Epithelial cell of esophagus (primary cell): ENCODE measurements at regions not wholly inside any gene's neighbourhood (a gene's known extent, or its start where the extent isn't known, plus 50 kb on each side); places are given as distances from the start of the nearest gene placed in this dataset.

Experiments used
- DNase-seq: peaks from one replicate; pipeline ENCODE4 v3.0.0; 2010; ENCODE audit warnings: low read depth
- H3K4me3 ChIP-seq: 2 replicates; pipeline ENCODE4 v1.5.1; 2011; ENCODE audit warnings: mild to moderate bottlenecking, low read length, control low read depth
- TF ChIP-seq, protein P1 (sequence below): IDR thresholded peaks from 2 replicates; pipeline ENCODE4 v1.5.1; 2011; ENCODE audit warnings: low read depth, mild to moderate bottlenecking, low read length, control low read depth, inconsistent platforms; ENCODE audit not compliant: insufficient read depth; ENCODE audit errors: missing control alignments

DNA sequence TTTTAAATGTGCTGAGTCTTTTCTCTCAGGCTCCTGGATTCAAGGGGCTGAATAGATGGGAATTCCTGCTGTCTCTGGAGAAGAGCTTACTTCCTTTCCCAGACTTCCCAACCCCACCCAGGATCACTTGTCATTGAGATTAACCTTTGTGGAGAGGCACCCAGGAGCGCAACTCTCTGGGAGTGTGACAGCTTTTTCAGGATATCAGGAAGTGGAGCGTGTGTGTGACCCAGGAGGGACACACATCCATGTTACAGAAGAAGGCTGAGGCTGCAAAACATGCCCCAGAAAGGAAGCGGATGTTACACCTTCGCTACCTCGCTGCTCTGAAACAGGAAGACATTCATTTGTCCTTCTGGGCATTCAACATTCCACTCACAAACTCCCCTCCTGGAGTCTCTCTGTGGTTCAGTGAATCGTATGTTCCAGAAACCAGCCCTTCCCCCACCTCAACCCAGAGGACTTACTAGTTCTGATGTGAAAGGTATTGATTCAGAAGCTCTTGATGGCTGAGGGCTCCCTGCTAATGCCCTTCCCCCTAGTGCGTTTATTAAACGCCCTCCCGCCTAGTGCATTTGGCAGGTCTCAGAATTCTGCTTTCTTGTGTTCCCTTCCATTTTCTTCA lies 523.9 kb downstream of the TNS1 start:
- DNase-seq = no peak

DNA sequence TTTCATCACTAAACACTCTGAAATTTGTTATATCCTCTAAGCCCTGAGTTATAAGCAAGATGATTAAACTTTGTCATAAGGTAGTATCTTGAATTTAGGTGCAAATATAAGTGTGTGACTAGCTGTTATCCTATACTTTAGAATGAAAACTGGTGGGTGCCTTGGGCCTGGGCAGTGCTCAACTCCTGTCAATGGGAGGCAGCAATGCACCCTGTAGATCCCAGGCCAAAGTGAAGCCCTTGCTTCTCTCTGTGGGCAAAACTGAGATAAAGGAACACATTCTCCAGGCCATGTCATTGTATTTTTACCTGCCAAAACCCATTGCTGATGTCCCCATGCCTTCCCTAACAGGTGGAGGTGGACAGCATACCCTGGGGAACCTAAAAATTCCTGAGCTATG lies 525.2 kb downstream of the TNS1 start:
- TF ChIP-seq, protein P1, sequence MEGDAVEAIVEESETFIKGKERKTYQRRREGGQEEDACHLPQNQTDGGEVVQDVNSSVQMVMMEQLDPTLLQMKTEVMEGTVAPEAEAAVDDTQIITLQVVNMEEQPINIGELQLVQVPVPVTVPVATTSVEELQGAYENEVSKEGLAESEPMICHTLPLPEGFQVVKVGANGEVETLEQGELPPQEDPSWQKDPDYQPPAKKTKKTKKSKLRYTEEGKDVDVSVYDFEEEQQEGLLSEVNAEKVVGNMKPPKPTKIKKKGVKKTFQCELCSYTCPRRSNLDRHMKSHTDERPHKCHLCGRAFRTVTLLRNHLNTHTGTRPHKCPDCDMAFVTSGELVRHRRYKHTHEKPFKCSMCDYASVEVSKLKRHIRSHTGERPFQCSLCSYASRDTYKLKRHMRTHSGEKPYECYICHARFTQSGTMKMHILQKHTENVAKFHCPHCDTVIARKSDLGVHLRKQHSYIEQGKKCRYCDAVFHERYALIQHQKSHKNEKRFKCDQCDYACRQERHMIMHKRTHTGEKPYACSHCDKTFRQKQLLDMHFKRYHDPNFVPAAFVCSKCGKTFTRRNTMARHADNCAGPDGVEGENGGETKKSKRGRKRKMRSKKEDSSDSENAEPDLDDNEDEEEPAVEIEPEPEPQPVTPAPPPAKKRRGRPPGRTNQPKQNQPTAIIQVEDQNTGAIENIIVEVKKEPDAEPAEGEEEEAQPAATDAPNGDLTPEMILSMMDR = no peak
- no peak for DNase-seq
- H3K4me3 ChIP-seq = no peak overlapping the region

More for the DNA sequence above, 523.9 kb downstream of the TNS1 start:
- H3K4me3 ChIP-seq = no peak overlapping the region
- TF ChIP-seq, protein P1 = no peak

DNA sequence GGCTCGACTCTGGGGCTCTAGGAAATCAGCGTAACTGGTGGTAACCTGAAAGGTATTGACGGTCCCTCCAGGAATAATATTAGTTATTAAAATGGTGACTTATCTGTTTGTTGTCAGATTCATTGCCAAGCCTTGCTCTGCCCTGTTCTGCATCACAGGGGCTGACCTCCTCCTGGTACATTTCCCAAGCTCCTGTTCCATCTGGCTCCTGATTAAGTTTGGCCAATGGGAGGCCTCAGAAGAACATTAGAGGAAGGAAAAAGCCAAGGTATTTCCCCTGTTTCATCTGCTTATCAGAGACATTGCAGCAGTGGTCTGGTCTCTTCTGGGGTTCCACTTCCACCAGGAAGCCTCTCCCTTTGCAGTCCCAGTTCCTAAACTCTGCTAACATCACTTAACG lies 527.0 kb downstream of the TNS1 start:
- no peak for DNase-seq
- TF ChIP-seq, protein P1 = no peak
- H3K4me3 ChIP-seq = no peak overlapping the region

- no peak for DNase-seq
- TF ChIP-seq, protein P1 = no peak
- H3K4me3 ChIP-seq = no peak overlapping the region
These were observed 527.7 kb downstream of the TNS1 start for GRCh38 chr2:217475101-217475500.

- H3K4me3 ChIP-seq = no peak overlapping the region
- DNase-seq = peak; percentile 11
- TF ChIP-seq, protein P1 = no peak
These were observed 531.5 kb downstream of the TNS1 start for GRCh38 chr2:217471319-217471718.

- no peak for DNase-seq
These were observed 533.5 kb downstream of the TNS1 start for GRCh38 chr2:217469203-217469810.

More at GRCh38 chr2:217469203-217469810, 533.5 kb downstream of the TNS1 start:
- H3K4me3 ChIP-seq = no peak overlapping the region
- TF ChIP-seq, protein P1 = no peak
